GM12878 (cell line): ENCODE measurements at regions not wholly inside any gene's neighbourhood (a gene's known extent, or its start where the extent isn't known, plus 50 kb on each side); places are given as distances from the start of the nearest gene placed in this dataset.

Experiments
- ATAC-seq: fragments of 200-7000 bp; cut with Tn5 transposase; 3 replicates; pipeline ENCODE4 v1.9.1; 2020; ENCODE audit warnings: mild to moderate bottlenecking, moderate library complexity
- BruUV-seq: library from RNA; stranded (reverse); fragments of 400-500 nt; replicated peaks from 2 replicates; lab custom pipeline; 2021; lab: Mats Ljungman, UMichigan
- CTCF ChIA-PET: fragments of 300-600 bp; sonication (Branson Sonifier 250); formaldehyde crosslinking; extraction: SDS; loops from one replicate; lab custom pipeline; 2021; ENCODE audit warnings: inconsistent platforms; lab: Yijun Ruan, JAX
- POLR2A ChIA-PET: fragments of 350-600 bp; formaldehyde crosslinking; extraction: SDS; loops from one replicate; lab custom pipeline; 2021; ENCODE audit warnings: inconsistent platforms; lab: Charles Lee
- RAD21 ChIA-PET: fragments of 300-600 bp; sonication (Branson Sonifier 250); formaldehyde crosslinking; loops from one replicate; lab custom pipeline; 2023; ENCODE audit warnings: antibody characterized with exemption; ENCODE audit not compliant: unreplicated experiment; lab: Charles Lee
- SMC1A ChIA-PET: fragments of 300-600 bp; sonication (Branson Sonifier 250); formaldehyde crosslinking; loops from one replicate; lab custom pipeline; 2023; ENCODE audit not compliant: unreplicated experiment, uncharacterized antibody; lab: Charles Lee
- DNase-seq: peaks from one replicate; pipeline ENCODE4 v3.0.0-alpha.2; 2011; ENCODE audit warnings: low read depth, low spot score
- FAIRE-seq: peaks from 3 replicates; lab custom pipeline; 2011; peaks lifted over from hg19 to GRCh38; lab: Jason Lieb, UNC
- H2AFZ ChIP-seq: 2 replicates; pipeline ENCODE4 v1.6.0; 2011; ENCODE audit warnings: low read depth, low read length, control low read depth; ENCODE audit not compliant: control insufficient read depth
- H3K27ac ChIP-seq: 2 replicates; pipeline ENCODE4 v1.5.1; 2011; ENCODE audit warnings: control low read depth; ENCODE audit not compliant: control insufficient read depth, insufficient read depth
- H3K27me3 ChIP-seq, 2 experiments: replicated peaks in 1 of 2; 2 replicates each; pipeline versions ENCODE4 v1.6.0 to v1.6.1; 2011; ENCODE audit warnings: low read length in 1 of 2; ENCODE audit not compliant: control insufficient read depth in 2 of 2, insufficient read depth in 2 of 2
- H3K36me3 ChIP-seq, 2 experiments: 2 replicates each; pipeline ENCODE4 v1.5.1; 2011; ENCODE audit warnings: low read length in 1 of 2; ENCODE audit not compliant: control insufficient read depth in 2 of 2, insufficient read depth in 2 of 2
- H3K4me1 ChIP-seq: 2 replicates; pipeline ENCODE4 v1.6.1; 2011; ENCODE audit warnings: mild to moderate bottlenecking, low read length, moderate library complexity, mixed read lengths; ENCODE audit not compliant: control insufficient read depth, insufficient read depth
- H3K4me2 ChIP-seq: 2 replicates; pipeline ENCODE4 v1.6.0; 2011; ENCODE audit warnings: control low read depth; ENCODE audit not compliant: control insufficient read depth, insufficient read depth
- H3K4me3 ChIP-seq: fragments of 200-600 bp; sonication (generic); 2 replicates; pipeline ENCODE4 v1.5.1; 2016
- H3K79me2 ChIP-seq: 2 replicates; pipeline ENCODE4 v1.6.0; 2011; ENCODE audit warnings: low read length; ENCODE audit not compliant: control insufficient read depth, insufficient read depth
- H3K9ac ChIP-seq: 2 replicates; pipeline ENCODE4 v1.8.0; 2011; ENCODE audit warnings: low read length, control low read depth, mixed read lengths; ENCODE audit not compliant: control insufficient read depth, insufficient read depth
- H3K9me3 ChIP-seq: replicated peaks from 3 replicates; pipeline ENCODE4 v1.5.1; 2011; ENCODE audit warnings: mild to moderate bottlenecking, low read length; ENCODE audit not compliant: control insufficient read depth, insufficient read depth
- H4K20me1 ChIP-seq: 2 replicates; pipeline ENCODE4 v1.6.0; 2011; ENCODE audit not compliant: control insufficient read depth, insufficient read depth
- EED ChIP-seq: sonication (generic); IDR thresholded peaks from 2 replicates; pipeline ENCODE4 v1.6.1; 2016; ENCODE audit warnings: antibody characterized with exemption, low read depth
- MXI1 ChIP-seq: fragments of 150-350 bp; IDR thresholded peaks from 2 replicates; pipeline ENCODE4 v1.6.1; 2011; ENCODE audit warnings: low read depth, mild to moderate bottlenecking, inconsistent platforms, low read length, improper control_type of control experiment
- PRDM15 ChIP-seq: fragments of 450-650 bp; formaldehyde crosslinking; IDR thresholded peaks from 2 replicates; pipeline ENCODE4 v1.4.0; 2020; ENCODE audit warnings: mild to moderate bottlenecking, moderate library complexity
- RUNX3 ChIP-seq: IDR thresholded peaks from 2 replicates; pipeline ENCODE4 v1.6.1; 2012; ENCODE audit warnings: low read length, inconsistent platforms
- SKIL ChIP-seq: fragments of 450-650 bp; IDR thresholded peaks from 2 replicates; pipeline ENCODE4 v1.6.1; 2017; ENCODE audit warnings: mild to moderate bottlenecking, low read depth, inconsistent platforms; ENCODE audit not compliant: poor library complexity, severe bottlenecking
- TCF7 ChIP-seq: IDR thresholded peaks from 2 replicates; pipeline ENCODE4 v1.6.1; 2014; ENCODE audit warnings: antibody characterized with exemption, borderline replicate concordance
- WGBS: methylation state at CpG from one replicate; pipeline ENCODE4 v1.1.6; 2016; ENCODE audit warnings: low lambda C conversion rate; ENCODE audit not compliant: insufficient replicate concordance, insufficient coverage; ENCODE audit errors: missing lambda C conversion rate; 5-methylcytosine and 5-hydroxymethylcytosine counted together
- in situ Hi-C: fragments of 300-500 bp; cut with MboI; formaldehyde crosslinking; loops from 9 replicates; pipeline ENCODE4 v1.14.3; 2018; ENCODE audit warnings: mixed read lengths
- intact Hi-C: fragments of 100-400 bp; cut with micrococcal nuclease; formaldehyde crosslinking; loops from one replicate; pipeline ENCODE4 v1.14.2; 2022; ENCODE audit not compliant: unreplicated experiment

- WGBS: 14% methylated on average over 3 of the region's 3 CpGs
- no TSS peak for BruUV-seq
- CTCF ChIA-PET: no interaction called here
These were observed 806.8 kb upstream of the SLITRK5 start for GRCh38 chr13:86864376-86864775.

More at GRCh38 chr13:86864376-86864775, 806.8 kb upstream of the SLITRK5 start:
- ChIA-PET RAD21 (no interaction called here), SMC1A (no interaction called here), POLR2A (no interaction called here)
- no peaks in the 10 kb centered on the region for H3K36me3 ChIP-seq
- no peaks in the 10 kb centered on the region for H3K4me1 ChIP-seq
- ATAC-seq (no peak), DNase-seq (no peak), FAIRE-seq (no peak)
- no peak overlapping the region for H3K27ac ChIP-seq
- no peaks in the 10 kb centered on the region for H3K79me2 ChIP-seq
- H3K9ac ChIP-seq: no peak overlapping the region
- no peak overlapping the region for H2AFZ ChIP-seq
- no peaks in the 10 kb centered on the region for H4K20me1 ChIP-seq
- H3K9me3 ChIP-seq: no peaks in the 10 kb centered on the region
- H3K27me3 ChIP-seq: no peaks in the 10 kb centered on the region
- intact Hi-C loops (no loop called here), in situ Hi-C loops (loop anchor here (25.0 kb wide), 1 partner anchor 798 kb away; the partner anchor contains the start of gene SLITRK5)
- H3K4me2 ChIP-seq: no peak overlapping the region
- H3K4me3 ChIP-seq: no peak overlapping the region
- no peak for TF ChIP-seq MXI1
- no peak for TF ChIP-seq EED
- no peak for TF ChIP-seq RUNX3
- no peak for TF ChIP-seq PRDM15 (CRISPR knock-in tag)
- TF ChIP-seq TCF7: no peak
- no peak for TF ChIP-seq SKIL
